ENCODE measurements at regions not wholly inside any gene's neighbourhood (a gene's known extent, or its start where the extent isn't known, plus 50 kb on each side); places are given as distances from the start of the nearest gene placed in this dataset.

DNA sequence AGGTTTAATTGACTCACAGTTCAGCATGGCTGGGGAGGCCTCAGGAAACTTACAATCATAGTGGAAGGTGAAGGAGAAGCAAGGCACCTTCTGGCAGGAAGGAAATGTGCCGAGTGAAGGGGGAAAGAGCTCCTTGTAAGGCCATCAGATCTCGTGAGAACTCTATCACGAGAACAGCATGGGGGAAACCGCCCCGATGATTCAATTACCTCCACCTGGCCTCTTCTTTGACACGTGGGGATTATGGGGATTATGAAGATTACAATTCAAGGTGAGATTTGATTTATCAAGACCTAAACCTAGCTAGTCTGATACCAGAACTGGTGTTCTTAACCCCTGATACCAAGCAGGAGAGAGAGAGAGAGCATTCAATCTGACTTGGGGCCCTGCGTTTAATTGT, 258.7 kb downstream of the PTEN start:
- TF ChIP-seq EP300 (IDR thresholded peaks at IDR 0.05; ENCODE audit: borderline replicate concordance in 1 of 2, low read depth in 2 of 2, low read length in 2 of 2) (no peak), KDM5A (IDR thresholded peaks at IDR 0.05; ENCODE audit: low read length) (no peak), NRF1 (IDR thresholded peaks at IDR 0.05; ENCODE audit: low read depth, low read length) (no peak), ZNF274 (IDR thresholded peaks at IDR 0.05; ENCODE audit: borderline replicate concordance, extremely low read depth, low read length) (no peak), KDM1A (IDR thresholded peaks at IDR 0.05; ENCODE audit: borderline replicate concordance, low read length) (no peak), POLR2AphosphoS5 (IDR thresholded peaks at IDR 0.05; ENCODE audit: low read depth, low read length) (no peak), CEBPB (IDR thresholded peaks at IDR 0.05; ENCODE audit: low read depth, low read length) (no peak), MAX (IDR thresholded peaks at IDR 0.05) (no peak), PHF8 (conservative IDR thresholded peaks at IDR 0.05; ENCODE audit: low read depth, low read length) (no peak), EZH2 (IDR thresholded peaks at IDR 0.05; ENCODE audit: low read depth, low read length, severe bottlenecking) (no peak)
- TF ChIP-seq, protein P1, sequence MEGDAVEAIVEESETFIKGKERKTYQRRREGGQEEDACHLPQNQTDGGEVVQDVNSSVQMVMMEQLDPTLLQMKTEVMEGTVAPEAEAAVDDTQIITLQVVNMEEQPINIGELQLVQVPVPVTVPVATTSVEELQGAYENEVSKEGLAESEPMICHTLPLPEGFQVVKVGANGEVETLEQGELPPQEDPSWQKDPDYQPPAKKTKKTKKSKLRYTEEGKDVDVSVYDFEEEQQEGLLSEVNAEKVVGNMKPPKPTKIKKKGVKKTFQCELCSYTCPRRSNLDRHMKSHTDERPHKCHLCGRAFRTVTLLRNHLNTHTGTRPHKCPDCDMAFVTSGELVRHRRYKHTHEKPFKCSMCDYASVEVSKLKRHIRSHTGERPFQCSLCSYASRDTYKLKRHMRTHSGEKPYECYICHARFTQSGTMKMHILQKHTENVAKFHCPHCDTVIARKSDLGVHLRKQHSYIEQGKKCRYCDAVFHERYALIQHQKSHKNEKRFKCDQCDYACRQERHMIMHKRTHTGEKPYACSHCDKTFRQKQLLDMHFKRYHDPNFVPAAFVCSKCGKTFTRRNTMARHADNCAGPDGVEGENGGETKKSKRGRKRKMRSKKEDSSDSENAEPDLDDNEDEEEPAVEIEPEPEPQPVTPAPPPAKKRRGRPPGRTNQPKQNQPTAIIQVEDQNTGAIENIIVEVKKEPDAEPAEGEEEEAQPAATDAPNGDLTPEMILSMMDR (IDR thresholded peaks at IDR 0.05; ENCODE audit: control extremely low read depth in 1 of 3, insufficient read depth in 1 of 3, low read depth in 1 of 3, low read length in 3 of 3), result no peak
- TF ChIP-seq, protein P2, sequence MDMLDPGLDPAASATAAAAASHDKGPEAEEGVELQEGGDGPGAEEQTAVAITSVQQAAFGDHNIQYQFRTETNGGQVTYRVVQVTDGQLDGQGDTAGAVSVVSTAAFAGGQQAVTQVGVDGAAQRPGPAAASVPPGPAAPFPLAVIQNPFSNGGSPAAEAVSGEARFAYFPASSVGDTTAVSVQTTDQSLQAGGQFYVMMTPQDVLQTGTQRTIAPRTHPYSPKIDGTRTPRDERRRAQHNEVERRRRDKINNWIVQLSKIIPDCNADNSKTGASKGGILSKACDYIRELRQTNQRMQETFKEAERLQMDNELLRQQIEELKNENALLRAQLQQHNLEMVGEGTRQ (IDR thresholded peaks at IDR 0.05; ENCODE audit: low read length), result no peak

All from H1 (cell line).